Keratinocyte (primary cell): ENCODE measurements at regions not wholly inside any gene's neighbourhood (a gene's known extent, or its start where the extent isn't known, plus 50 kb on each side); places are given as distances from the start of the nearest gene placed in this dataset.

Source experiments
- DNase-seq: peaks from one replicate; pipeline ENCODE4 v3.0.0-alpha.2; 2011; ENCODE audit warnings: low read depth, missing footprints, low spot score
- FAIRE-seq: peaks from 2 replicates; lab custom pipeline; 2011; peaks lifted over from hg19 to GRCh38; lab: Jason Lieb, UNC
- H2AFZ ChIP-seq: 2 replicates; pipeline ENCODE4 v1.6.0; 2012; ENCODE audit warnings: low read length, control low read depth, inconsistent platforms; ENCODE audit not compliant: control insufficient read depth
- H3K27ac ChIP-seq: 2 replicates; pipeline ENCODE4 v1.5.1; 2011; ENCODE audit warnings: low read length; ENCODE audit not compliant: control insufficient read depth, insufficient read depth
- H3K27me3 ChIP-seq: 3 replicates; pipeline ENCODE4 v1.6.0; 2011; ENCODE audit warnings: low read length; ENCODE audit not compliant: control insufficient read depth, insufficient read depth; ENCODE audit errors: extremely low read depth
- H3K36me3 ChIP-seq, 2 experiments: 2 replicates in 1 of 2; 3 replicates in 1 of 2; pipeline ENCODE4 v1.5.1; 2011; ENCODE audit warnings: low read length in 2 of 2, mild to moderate bottlenecking in 1 of 2; ENCODE audit not compliant: control insufficient read depth in 2 of 2, insufficient read depth in 2 of 2; ENCODE audit errors: extremely low read depth in 1 of 2
- H3K4me1 ChIP-seq: 3 replicates; pipeline ENCODE4 v1.5.1; 2011; ENCODE audit warnings: low read length; ENCODE audit not compliant: control insufficient read depth, insufficient read depth; ENCODE audit errors: extremely low read depth
- H3K4me2 ChIP-seq: 3 replicates; pipeline ENCODE4 v1.6.0; 2011; ENCODE audit warnings: low read depth, low read length; ENCODE audit not compliant: control insufficient read depth, insufficient read depth; ENCODE audit errors: extremely low read depth
- H3K4me3 ChIP-seq, 3 experiments: fragments of 200-600 bp in 1 of 3; sonication (generic) in 1 of 3; 2 replicates in 2 of 3; 3 replicates in 1 of 3; pipeline ENCODE4 v1.5.1; 2011 to 2016; ENCODE audit warnings: low read length in 3 of 3, mild to moderate bottlenecking in 3 of 3, control low read depth in 2 of 3, inconsistent platforms in 1 of 3, low read depth in 1 of 3, mixed read lengths in 1 of 3, mixed run types in 1 of 3, moderate library complexity in 1 of 3; ENCODE audit not compliant: control insufficient read depth in 2 of 3, insufficient read depth in 2 of 3; ENCODE audit errors: extremely low read depth in 1 of 3
- H3K79me2 ChIP-seq: 2 replicates; pipeline ENCODE4 v1.6.0; 2012; ENCODE audit warnings: low read length; ENCODE audit not compliant: control insufficient read depth, insufficient read depth
- H3K9ac ChIP-seq: 3 replicates; pipeline ENCODE4 v1.6.0; 2011; ENCODE audit warnings: low read length; ENCODE audit not compliant: control insufficient read depth, insufficient read depth; ENCODE audit errors: extremely low read depth
- H3K9me1 ChIP-seq: 3 replicates; pipeline ENCODE4 v1.6.0; 2011; ENCODE audit warnings: low read length; ENCODE audit not compliant: control insufficient read depth, insufficient read depth; ENCODE audit errors: extremely low read depth
- H3K9me3 ChIP-seq: 2 replicates; pipeline ENCODE4 v1.5.1; 2012; ENCODE audit warnings: low read depth, low read length; ENCODE audit not compliant: control insufficient read depth
- H4K20me1 ChIP-seq: 3 replicates; pipeline ENCODE4 v1.6.0; 2011; ENCODE audit warnings: low read length; ENCODE audit not compliant: control insufficient read depth, insufficient read depth; ENCODE audit errors: extremely low read depth
- EZH2 ChIP-seq: IDR thresholded peaks from one replicate; pipeline ENCODE4 v1.6.1; 2012; ENCODE audit warnings: inconsistent platforms, mild to moderate bottlenecking, low read length, moderate library complexity
- dilution Hi-C: fragments of 300-500 bp; cut with MboI; formaldehyde crosslinking; loops from one replicate; pipeline ENCODE4 v1.7.0; 2020; ENCODE audit warnings: low sequenced_read_pairs; ENCODE audit not compliant: extremely low pct_ligation_motif_present
- TF ChIP-seq, protein P1 (sequence below), 3 experiments: IDR thresholded peaks in 1 of 3; conservative IDR thresholded peaks in 1 of 3; optimal IDR thresholded peaks in 1 of 3; 2 replicates in 2 of 3; 3 replicates in 1 of 3; pipeline versions ENCODE3 to v1.5.1; 2011; ENCODE audit warnings: low read length in 3 of 3, mild to moderate bottlenecking in 3 of 3, moderate library complexity in 2 of 3, control low read depth in 1 of 3, inconsistent platforms in 1 of 3; ENCODE audit not compliant: insufficient read depth in 2 of 3; ENCODE audit errors: extremely low read depth in 1 of 3

DNA sequence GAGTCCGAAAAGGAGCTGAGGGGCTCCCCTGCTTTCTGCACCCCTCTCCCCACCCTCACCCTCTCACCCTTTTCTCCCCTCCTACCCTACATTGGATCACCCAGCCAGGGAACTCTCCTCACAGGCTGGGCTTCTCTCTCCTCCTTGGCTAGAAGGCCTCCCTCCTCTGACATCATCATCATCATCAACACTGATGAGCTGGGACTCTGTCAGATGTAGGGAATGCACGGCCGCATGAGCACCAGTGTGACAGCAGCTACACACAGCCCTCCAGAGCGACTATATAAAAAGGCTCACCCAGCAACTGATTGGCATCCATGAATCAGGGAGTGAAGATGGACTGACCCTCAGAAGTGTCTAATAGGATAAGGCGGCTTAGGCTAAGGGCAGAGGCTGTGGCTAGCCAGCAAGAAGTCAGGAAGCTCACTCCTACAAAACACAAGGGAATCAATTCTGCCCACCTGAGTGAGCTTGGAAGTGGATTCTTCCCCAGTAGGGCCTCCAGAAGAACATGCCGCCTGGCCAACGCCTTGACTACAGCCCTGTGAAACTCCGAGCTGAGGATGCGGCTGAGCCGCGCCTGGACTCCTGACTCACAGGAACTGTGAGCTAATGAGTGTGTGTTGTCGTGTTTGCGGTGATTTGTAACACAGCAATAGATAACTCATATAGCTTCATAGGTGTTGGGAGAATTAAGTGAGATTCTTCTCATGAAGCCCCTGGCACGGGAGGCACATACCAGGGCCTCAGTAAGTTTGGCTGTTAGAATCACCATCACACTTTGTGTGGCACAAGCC is 147.6 kb downstream of the FAM43A start:
- no peak for FAIRE-seq
- no peak overlapping the region for H3K4me3 ChIP-seq
- no peak overlapping the region for H3K4me2 ChIP-seq
- no peaks in the 10 kb centered on the region for H3K79me2 ChIP-seq
- dilution Hi-C loops: no loop called here
- H3K9me1 ChIP-seq: no peaks in the 10 kb centered on the region
- no peak overlapping the region for H2AFZ ChIP-seq
- no peaks in the 10 kb centered on the region for H3K4me1 ChIP-seq
- H3K27me3 ChIP-seq: no peaks in the 10 kb centered on the region
- H3K27ac ChIP-seq: no peak overlapping the region
- no peak overlapping the region for H3K9ac ChIP-seq
- no peak for TF ChIP-seq EZH2
- TF ChIP-seq, protein P1, sequence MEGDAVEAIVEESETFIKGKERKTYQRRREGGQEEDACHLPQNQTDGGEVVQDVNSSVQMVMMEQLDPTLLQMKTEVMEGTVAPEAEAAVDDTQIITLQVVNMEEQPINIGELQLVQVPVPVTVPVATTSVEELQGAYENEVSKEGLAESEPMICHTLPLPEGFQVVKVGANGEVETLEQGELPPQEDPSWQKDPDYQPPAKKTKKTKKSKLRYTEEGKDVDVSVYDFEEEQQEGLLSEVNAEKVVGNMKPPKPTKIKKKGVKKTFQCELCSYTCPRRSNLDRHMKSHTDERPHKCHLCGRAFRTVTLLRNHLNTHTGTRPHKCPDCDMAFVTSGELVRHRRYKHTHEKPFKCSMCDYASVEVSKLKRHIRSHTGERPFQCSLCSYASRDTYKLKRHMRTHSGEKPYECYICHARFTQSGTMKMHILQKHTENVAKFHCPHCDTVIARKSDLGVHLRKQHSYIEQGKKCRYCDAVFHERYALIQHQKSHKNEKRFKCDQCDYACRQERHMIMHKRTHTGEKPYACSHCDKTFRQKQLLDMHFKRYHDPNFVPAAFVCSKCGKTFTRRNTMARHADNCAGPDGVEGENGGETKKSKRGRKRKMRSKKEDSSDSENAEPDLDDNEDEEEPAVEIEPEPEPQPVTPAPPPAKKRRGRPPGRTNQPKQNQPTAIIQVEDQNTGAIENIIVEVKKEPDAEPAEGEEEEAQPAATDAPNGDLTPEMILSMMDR (optimal IDR thresholded peaks at IDR 0.05 in 1 of 3, IDR thresholded peaks at IDR 0.05 in 1 of 3, conservative IDR thresholded peaks at IDR 0.05 in 1 of 3; ENCODE audit: extremely low read depth in 1 of 3, insufficient read depth in 2 of 3, low read length in 3 of 3): no peak
- H3K9me3 ChIP-seq: no peaks in the 10 kb centered on the region
- no peak for DNase-seq
- no peaks in the 10 kb centered on the region for H3K36me3 ChIP-seq
- no peaks in the 10 kb centered on the region for H4K20me1 ChIP-seq

DNA sequence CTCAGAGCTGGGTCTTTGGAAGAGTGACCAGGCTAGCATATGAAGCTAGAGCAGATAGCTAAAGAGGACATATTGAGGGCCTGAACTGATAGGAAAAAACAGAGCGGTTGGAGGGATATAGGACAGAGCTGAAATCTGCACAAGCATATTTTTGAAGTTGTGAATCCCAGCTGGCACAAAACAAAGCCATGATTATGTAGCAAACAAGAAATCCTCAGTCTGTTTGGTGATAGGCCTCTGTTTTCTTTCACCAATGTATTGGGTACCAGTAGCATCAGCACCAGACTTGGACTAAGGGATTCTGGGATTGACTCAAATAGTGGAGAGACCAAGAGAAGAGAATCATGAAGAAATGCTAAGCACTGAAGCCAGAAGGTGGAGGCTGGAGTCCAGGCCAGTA is 151.0 kb downstream of the FAM43A start:
- no peaks in the 10 kb centered on the region for H3K27me3 ChIP-seq
- H3K4me1 ChIP-seq: no peaks in the 10 kb centered on the region
- DNase-seq: no peak
- no peaks in the 10 kb centered on the region for H3K9me3 ChIP-seq
- H3K4me3 ChIP-seq: no peak overlapping the region
- TF ChIP-seq, protein P1 (optimal IDR thresholded peaks at IDR 0.05 in 1 of 3, IDR thresholded peaks at IDR 0.05 in 1 of 3, conservative IDR thresholded peaks at IDR 0.05 in 1 of 3; ENCODE audit: extremely low read depth in 1 of 3, insufficient read depth in 2 of 3, low read length in 3 of 3): no peak
- no peak for TF ChIP-seq EZH2
- no peaks in the 10 kb centered on the region for H4K20me1 ChIP-seq
- no peaks in the 10 kb centered on the region for H3K79me2 ChIP-seq
- no peak overlapping the region for H3K4me2 ChIP-seq
- H3K36me3 ChIP-seq: no peaks in the 10 kb centered on the region
- no peak overlapping the region for H3K27ac ChIP-seq
- FAIRE-seq: no peak
- H3K9ac ChIP-seq: no peak overlapping the region
- dilution Hi-C loops: no loop called here
- no peak overlapping the region for H2AFZ ChIP-seq
- no peaks in the 10 kb centered on the region for H3K9me1 ChIP-seq
